Neural cell (in vitro differentiated cells): ENCODE measurements at regions not wholly inside any gene's neighbourhood (a gene's known extent, or its start where the extent isn't known, plus 50 kb on each side); places are given as distances from the start of the nearest gene placed in this dataset.

Experiments used
- POLR2AphosphoS5 ChIP-seq: IDR thresholded peaks from 2 replicates; pipeline ENCODE4 v1.6.1; 2012
- RAD21 ChIP-seq: fragments of 450-650 bp; conservative IDR thresholded peaks from 2 replicates; pipeline ENCODE4 v1.6.1; 2014; ENCODE audit warnings: antibody characterized with exemption, mild to moderate bottlenecking, moderate library complexity
- TF ChIP-seq, protein P1 (sequence below): fragments of 450-650 bp; IDR thresholded peaks from 2 replicates; pipeline ENCODE4 v1.5.1; 2014; ENCODE audit warnings: antibody characterized with exemption, mild to moderate bottlenecking, moderate library complexity; ENCODE audit not compliant: poor library complexity, severe bottlenecking

DNA sequence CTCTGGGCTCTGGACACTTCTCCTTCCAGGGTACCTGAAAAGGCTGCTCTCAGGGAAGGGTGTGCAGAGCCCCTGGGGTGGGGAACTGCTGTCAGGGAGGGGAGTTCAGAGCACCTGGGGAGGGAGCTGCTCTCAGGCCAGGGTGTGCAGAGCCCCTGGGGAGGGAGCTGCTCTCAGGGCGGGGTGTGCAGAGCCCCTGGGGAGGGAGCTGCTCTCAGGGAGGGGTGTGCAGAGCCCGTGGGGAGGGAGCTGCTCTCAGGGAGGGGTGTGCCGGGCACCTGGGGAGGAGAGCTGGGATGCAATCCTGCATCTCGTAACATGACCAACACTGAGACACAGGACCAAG lies 764.2 kb downstream of the BRD1 start:
- TF ChIP-seq RAD21 (no peak), POLR2AphosphoS5 (no peak)
- TF ChIP-seq, protein P1, sequence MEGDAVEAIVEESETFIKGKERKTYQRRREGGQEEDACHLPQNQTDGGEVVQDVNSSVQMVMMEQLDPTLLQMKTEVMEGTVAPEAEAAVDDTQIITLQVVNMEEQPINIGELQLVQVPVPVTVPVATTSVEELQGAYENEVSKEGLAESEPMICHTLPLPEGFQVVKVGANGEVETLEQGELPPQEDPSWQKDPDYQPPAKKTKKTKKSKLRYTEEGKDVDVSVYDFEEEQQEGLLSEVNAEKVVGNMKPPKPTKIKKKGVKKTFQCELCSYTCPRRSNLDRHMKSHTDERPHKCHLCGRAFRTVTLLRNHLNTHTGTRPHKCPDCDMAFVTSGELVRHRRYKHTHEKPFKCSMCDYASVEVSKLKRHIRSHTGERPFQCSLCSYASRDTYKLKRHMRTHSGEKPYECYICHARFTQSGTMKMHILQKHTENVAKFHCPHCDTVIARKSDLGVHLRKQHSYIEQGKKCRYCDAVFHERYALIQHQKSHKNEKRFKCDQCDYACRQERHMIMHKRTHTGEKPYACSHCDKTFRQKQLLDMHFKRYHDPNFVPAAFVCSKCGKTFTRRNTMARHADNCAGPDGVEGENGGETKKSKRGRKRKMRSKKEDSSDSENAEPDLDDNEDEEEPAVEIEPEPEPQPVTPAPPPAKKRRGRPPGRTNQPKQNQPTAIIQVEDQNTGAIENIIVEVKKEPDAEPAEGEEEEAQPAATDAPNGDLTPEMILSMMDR = no peak
